ENCODE measurements at regions not wholly inside any gene's neighbourhood (a gene's known extent, or its start where the extent isn't known, plus 50 kb on each side); places are given as distances from the start of the nearest gene placed in this dataset.

GRCh38 chr2:149924549-149925213, 337.1 kb upstream of the MMADHC start:
- Histone ChIP-seq H3K9me3 (ENCODE audit: insufficient read depth, low read depth, low read length) (no peaks in the 10 kb centered on the region), H4K20me1 (ENCODE audit: insufficient read depth, low read length, poor library complexity, severe bottlenecking) (no peaks in the 10 kb centered on the region), H2AFZ (ENCODE audit: low read length) (no peak overlapping the region), H3K27me3 (ENCODE audit: insufficient read depth, low read length, poor library complexity, severe bottlenecking) (no peaks in the 10 kb centered on the region), H3K4me1 (ENCODE audit: insufficient read depth, low read length, poor library complexity, severe bottlenecking) (no peaks in the 10 kb centered on the region), H3K9ac (ENCODE audit: low read depth, low read length, poor library complexity, severe bottlenecking) (no peak overlapping the region), H3F3A (ENCODE audit: low read depth) (no peaks in the 10 kb centered on the region), H3K4me3 (ENCODE audit: low read length, poor library complexity, severe bottlenecking) (no peak overlapping the region), H3K36me3 (ENCODE audit: insufficient read depth, low read length) (no peaks in the 10 kb centered on the region), H3K4me2 (ENCODE audit: low read depth, low read length, poor library complexity, severe bottlenecking) (no peak overlapping the region), H3K79me2 (ENCODE audit: insufficient read depth, low read length) (no peaks in the 10 kb centered on the region), H3K9me2 (replicated peaks; ENCODE audit: low read depth, low read length) (no peaks in the 10 kb centered on the region)
- TF ChIP-seq CTCF (conservative IDR thresholded peaks at IDR 0.05; ENCODE audit: low read length) (no peak), EZH2phosphoT487 (IDR thresholded peaks at IDR 0.05; ENCODE audit: borderline replicate concordance) (no peak)

- no peaks in the 10 kb centered on the region for H3K27me3 ChIP-seq (ENCODE audit: insufficient read depth, low read length, poor library complexity, severe bottlenecking)
- TF ChIP-seq CTCF (conservative IDR thresholded peaks at IDR 0.05; ENCODE audit: low read length) = no peak
- TF ChIP-seq EZH2phosphoT487 (IDR thresholded peaks at IDR 0.05; ENCODE audit: borderline replicate concordance) = no peak
Observed at GRCh38 chr2:149924028-149924427, 336.5 kb upstream of the MMADHC start.

GRCh38 chr2:149921911-149922616, 334.5 kb upstream of the MMADHC start:
- Histone ChIP-seq H3K79me2 (ENCODE audit: insufficient read depth, low read length) (no peaks in the 10 kb centered on the region), H3K36me3 (ENCODE audit: insufficient read depth, low read length) (no peaks in the 10 kb centered on the region), H3K9ac (ENCODE audit: low read depth, low read length, poor library complexity, severe bottlenecking) (no peak overlapping the region), H3F3A (ENCODE audit: low read depth) (no peaks in the 10 kb centered on the region), H3K4me1 (ENCODE audit: insufficient read depth, low read length, poor library complexity, severe bottlenecking) (no peaks in the 10 kb centered on the region), H2AFZ (ENCODE audit: low read length) (no peak overlapping the region), H4K20me1 (ENCODE audit: insufficient read depth, low read length, poor library complexity, severe bottlenecking) (no peaks in the 10 kb centered on the region), H3K4me2 (ENCODE audit: low read depth, low read length, poor library complexity, severe bottlenecking) (no peak overlapping the region), H3K27me3 (ENCODE audit: insufficient read depth, low read length, poor library complexity, severe bottlenecking) (no peaks in the 10 kb centered on the region), H3K9me3 (ENCODE audit: insufficient read depth, low read depth, low read length) (no peaks in the 10 kb centered on the region), H3K9me2 (replicated peaks; ENCODE audit: low read depth, low read length) (no peaks in the 10 kb centered on the region), H3K4me3 (ENCODE audit: low read length, poor library complexity, severe bottlenecking) (no peak overlapping the region)
- TF ChIP-seq EZH2phosphoT487 (IDR thresholded peaks at IDR 0.05; ENCODE audit: borderline replicate concordance) (no peak), CTCF (conservative IDR thresholded peaks at IDR 0.05; ENCODE audit: low read length) (no peak)

More at GRCh38 chr2:149924028-149924427, 336.5 kb upstream of the MMADHC start:
- Histone ChIP-seq H3K4me1 (ENCODE audit: insufficient read depth, low read length, poor library complexity, severe bottlenecking) (no peaks in the 10 kb centered on the region), H3K36me3 (ENCODE audit: insufficient read depth, low read length) (no peaks in the 10 kb centered on the region), H4K20me1 (ENCODE audit: insufficient read depth, low read length, poor library complexity, severe bottlenecking) (no peaks in the 10 kb centered on the region), H3K4me2 (ENCODE audit: low read depth, low read length, poor library complexity, severe bottlenecking) (no peak overlapping the region), H2AFZ (ENCODE audit: low read length) (no peak overlapping the region), H3K4me3 (ENCODE audit: low read length, poor library complexity, severe bottlenecking) (no peak overlapping the region), H3K9ac (ENCODE audit: low read depth, low read length, poor library complexity, severe bottlenecking) (no peak overlapping the region), H3K79me2 (ENCODE audit: insufficient read depth, low read length) (no peaks in the 10 kb centered on the region), H3F3A (ENCODE audit: low read depth) (no peaks in the 10 kb centered on the region), H3K9me3 (ENCODE audit: insufficient read depth, low read depth, low read length) (no peaks in the 10 kb centered on the region), H3K9me2 (replicated peaks; ENCODE audit: low read depth, low read length) (no peaks in the 10 kb centered on the region)

Measured in Loucy (cell line).